ENCODE measurements at regions not wholly inside any gene's neighbourhood (a gene's known extent, or its start where the extent isn't known, plus 50 kb on each side); places are given as distances from the start of the nearest gene placed in this dataset.

- TF ChIP-seq CTCF (IDR thresholded peaks at IDR 0.05) (no peak), POLR2A (IDR thresholded peaks at IDR 0.05) (no peak)
Measured at GRCh38 chr16:65224471-65224870, 102.6 kb upstream of the CDH11 start.

Data from Peyer's patch (tissue), 4 donors.